ENCODE measurements at regions not wholly inside any gene's neighbourhood (a gene's known extent, or its start where the extent isn't known, plus 50 kb on each side); places are given as distances from the start of the nearest gene placed in this dataset.

- H3K27me3 ChIP-seq (ENCODE audit: insufficient read depth, low read length): no peaks in the 10 kb centered on the region
- DNase-seq: no peak
- WGBS (ENCODE audit: extremely low coverage, insufficient coverage, insufficient read length): no CpG with 5 or more reads among the region's 4 CpGs
Measured at GRCh38 chr2:66717973-66718372, 283.0 kb downstream of the MEIS1 start.

GRCh38 chr2:66721776-66722175 lies 286.9 kb downstream of the MEIS1 start:
- WGBS (ENCODE audit: extremely low coverage, insufficient coverage, insufficient read length): no CpG with 5 or more reads among the region's 1 CpG
- H3K27ac ChIP-seq (ENCODE audit: low read depth, low read length): no peak overlapping the region
- H2AK5ac ChIP-seq (ENCODE audit: low read length): no peak overlapping the region
- no peak overlapping the region for H2AFZ ChIP-seq (ENCODE audit: insufficient read depth, low read length, poor library complexity)
- no peak overlapping the region for H3K4ac ChIP-seq (ENCODE audit: low read depth, low read length)
- no peak overlapping the region for H3K9ac ChIP-seq (ENCODE audit: low read length)
- H4K12ac ChIP-seq (ENCODE audit: low read depth, low read length): no peak overlapping the region
- H3K36me3 ChIP-seq (ENCODE audit: control insufficient read depth in 1 of 2, insufficient read depth in 2 of 2, low read length in 2 of 2): no peaks in the 10 kb centered on the region
- H2BK120ac ChIP-seq (ENCODE audit: insufficient read depth, low read length, poor library complexity): no peak overlapping the region
- H3K23ac ChIP-seq (ENCODE audit: low read length): no peak overlapping the region
- no peak overlapping the region for H3K4me2 ChIP-seq (ENCODE audit: low read length)
- H3K9me3 ChIP-seq (ENCODE audit: insufficient read depth, low read depth, low read length): no peaks in the 10 kb centered on the region
- H3K27me3 ChIP-seq (ENCODE audit: insufficient read depth, low read length): no peaks in the 10 kb centered on the region
- no peak overlapping the region for H2BK12ac ChIP-seq (ENCODE audit: low read length)
- H2BK5ac ChIP-seq (ENCODE audit: low read depth, low read length, poor library complexity): no peak overlapping the region
- H4K91ac ChIP-seq (ENCODE audit: low read depth, low read length): no peak overlapping the region
- no peak for DNase-seq
- no peaks in the 10 kb centered on the region for H3K4me1 ChIP-seq (ENCODE audit: control insufficient read depth in 1 of 2, insufficient read depth in 2 of 2, low read length in 2 of 2)
- H3K14ac ChIP-seq (ENCODE audit: low read length): no peak overlapping the region
- no peaks in the 10 kb centered on the region for H3K79me2 ChIP-seq (ENCODE audit: control insufficient read depth, insufficient read depth, low read length, poor library complexity)
- no peak overlapping the region for H3K4me3 ChIP-seq (ENCODE audit: low read depth, low read length)
- H4K8ac ChIP-seq (ENCODE audit: low read depth, low read length): no peak overlapping the region
- no peak overlapping the region for H3K18ac ChIP-seq (ENCODE audit: low read length)
- H3K79me1 ChIP-seq (ENCODE audit: low read length): no peaks in the 10 kb centered on the region

More at GRCh38 chr2:66717973-66718372, 283.0 kb downstream of the MEIS1 start:
- Histone ChIP-seq H3K9me3 (ENCODE audit: insufficient read depth, low read depth, low read length) (peaks cover 3% of the 10 kb centered on the region), H3K79me1 (ENCODE audit: low read length) (no peaks in the 10 kb centered on the region), H2AK5ac (ENCODE audit: low read length) (no peak overlapping the region), H3K4me3 (ENCODE audit: low read depth, low read length) (no peak overlapping the region), H4K12ac (ENCODE audit: low read depth, low read length) (no peak overlapping the region), H3K18ac (ENCODE audit: low read length) (no peak overlapping the region), H2AFZ (ENCODE audit: insufficient read depth, low read length, poor library complexity) (no peak overlapping the region), H3K4ac (ENCODE audit: low read depth, low read length) (no peak overlapping the region), H3K36me3 (ENCODE audit: control insufficient read depth in 1 of 2, insufficient read depth in 2 of 2, low read length in 2 of 2) (no peaks in the 10 kb centered on the region), H4K91ac (ENCODE audit: low read depth, low read length) (no peak overlapping the region), H2BK120ac (ENCODE audit: insufficient read depth, low read length, poor library complexity) (no peak overlapping the region), H3K4me2 (ENCODE audit: low read length) (no peak overlapping the region), H4K8ac (ENCODE audit: low read depth, low read length) (no peak overlapping the region), H2BK12ac (ENCODE audit: low read length) (no peak overlapping the region), H3K27ac (ENCODE audit: low read depth, low read length) (no peak overlapping the region), H2BK5ac (ENCODE audit: low read depth, low read length, poor library complexity) (no peak overlapping the region), H3K14ac (ENCODE audit: low read length) (no peak overlapping the region), H3K4me1 (ENCODE audit: control insufficient read depth in 1 of 2, insufficient read depth in 2 of 2, low read length in 2 of 2) (no peaks in the 10 kb centered on the region), H3K9ac (ENCODE audit: low read length) (no peak overlapping the region), H3K23ac (ENCODE audit: low read length) (no peak overlapping the region), H3K79me2 (ENCODE audit: control insufficient read depth, insufficient read depth, low read length, poor library complexity) (no peaks in the 10 kb centered on the region)

GRCh38 chr2:66724241-66724640 lies 289.3 kb downstream of the MEIS1 start:
- Histone ChIP-seq H3K79me1 (ENCODE audit: low read length) (no peaks in the 10 kb centered on the region), H3K4me2 (ENCODE audit: low read length) (no peak overlapping the region), H3K27me3 (ENCODE audit: insufficient read depth, low read length) (no peaks in the 10 kb centered on the region), H3K27ac (ENCODE audit: low read depth, low read length) (no peak overlapping the region), H4K8ac (ENCODE audit: low read depth, low read length) (no peak overlapping the region), H3K18ac (ENCODE audit: low read length) (no peak overlapping the region), H2BK5ac (ENCODE audit: low read depth, low read length, poor library complexity) (no peak overlapping the region), H2BK120ac (ENCODE audit: insufficient read depth, low read length, poor library complexity) (no peak overlapping the region), H3K9me3 (ENCODE audit: insufficient read depth, low read depth, low read length) (no peaks in the 10 kb centered on the region), H3K36me3 (ENCODE audit: control insufficient read depth in 1 of 2, insufficient read depth in 2 of 2, low read length in 2 of 2) (no peaks in the 10 kb centered on the region), H3K23ac (ENCODE audit: low read length) (no peak overlapping the region), H2AK5ac (ENCODE audit: low read length) (no peak overlapping the region), H3K4ac (ENCODE audit: low read depth, low read length) (no peak overlapping the region), H2AFZ (ENCODE audit: insufficient read depth, low read length, poor library complexity) (no peak overlapping the region), H4K12ac (ENCODE audit: low read depth, low read length) (no peak overlapping the region), H4K91ac (ENCODE audit: low read depth, low read length) (no peak overlapping the region), H3K4me3 (ENCODE audit: low read depth, low read length) (no peak overlapping the region), H2BK12ac (ENCODE audit: low read length) (no peak overlapping the region), H3K9ac (ENCODE audit: low read length) (no peak overlapping the region), H3K79me2 (ENCODE audit: control insufficient read depth, insufficient read depth, low read length, poor library complexity) (no peaks in the 10 kb centered on the region), H3K14ac (ENCODE audit: low read length) (no peak overlapping the region), H3K4me1 (ENCODE audit: control insufficient read depth in 1 of 2, insufficient read depth in 2 of 2, low read length in 2 of 2) (no peaks in the 10 kb centered on the region)
- whole genome bisulfite sequencing (ENCODE audit: extremely low coverage, insufficient coverage, insufficient read length): 100% methylated on average over 1 of the region's 6 CpGs
- no peak for DNase-seq

- no peaks in the 10 kb centered on the region for H3K79me1 ChIP-seq (ENCODE audit: low read length)
- no peaks in the 10 kb centered on the region for H3K36me3 ChIP-seq (ENCODE audit: control insufficient read depth in 1 of 2, insufficient read depth in 2 of 2, low read length in 2 of 2)
- H2BK120ac ChIP-seq (ENCODE audit: insufficient read depth, low read length, poor library complexity): no peak overlapping the region
Measured at GRCh38 chr2:66729416-66730330, 294.7 kb downstream of the MEIS1 start.

More at GRCh38 chr2:66729416-66730330, 294.7 kb downstream of the MEIS1 start:
- no peak overlapping the region for H4K91ac ChIP-seq (ENCODE audit: low read depth, low read length)
- H3K9ac ChIP-seq (ENCODE audit: low read length): no peak overlapping the region
- no peaks in the 10 kb centered on the region for H3K79me2 ChIP-seq (ENCODE audit: control insufficient read depth, insufficient read depth, low read length, poor library complexity)
- no peak overlapping the region for H3K18ac ChIP-seq (ENCODE audit: low read length)
- no peak overlapping the region for H3K4me2 ChIP-seq (ENCODE audit: low read length)
- no peak overlapping the region for H2AK5ac ChIP-seq (ENCODE audit: low read length)
- H3K27ac ChIP-seq (ENCODE audit: low read depth, low read length): no peak overlapping the region
- H3K4ac ChIP-seq (ENCODE audit: low read depth, low read length): no peak overlapping the region
- H2BK5ac ChIP-seq (ENCODE audit: low read depth, low read length, poor library complexity): no peak overlapping the region
- H3K27me3 ChIP-seq (ENCODE audit: insufficient read depth, low read length): no peaks in the 10 kb centered on the region
- H2AFZ ChIP-seq (ENCODE audit: insufficient read depth, low read length, poor library complexity): no peak overlapping the region
- no peak overlapping the region for H2BK12ac ChIP-seq (ENCODE audit: low read length)
- no peak overlapping the region for H3K14ac ChIP-seq (ENCODE audit: low read length)
- H3K4me3 ChIP-seq (ENCODE audit: low read depth, low read length): no peak overlapping the region
- no peak overlapping the region for H4K12ac ChIP-seq (ENCODE audit: low read depth, low read length)
- DNase-seq: no peak
- no peak overlapping the region for H4K8ac ChIP-seq (ENCODE audit: low read depth, low read length)
- H3K4me1 ChIP-seq (ENCODE audit: control insufficient read depth in 1 of 2, insufficient read depth in 2 of 2, low read length in 2 of 2): no peaks in the 10 kb centered on the region
- no peak overlapping the region for H3K23ac ChIP-seq (ENCODE audit: low read length)
- no CpG with 5 or more reads among the region's 6 CpGs for WGBS (ENCODE audit: extremely low coverage, insufficient coverage, insufficient read length)
- H3K9me3 ChIP-seq (ENCODE audit: insufficient read depth, low read depth, low read length): no peaks in the 10 kb centered on the region
